Mesenchymal stem cell (in vitro differentiated cells and primary cell): ENCODE measurements at regions not wholly inside any gene's neighbourhood (a gene's known extent, or its start where the extent isn't known, plus 50 kb on each side); places are given as distances from the start of the nearest gene placed in this dataset.
A peak's percentile ranks its signal among the peaks of the same experiment; 100 is the strongest.

ENCODE experiments used
- DNase-seq: peaks from one replicate; pipeline ENCODE4 v3.0.0-alpha.2; 2013
- H2AFZ ChIP-seq: one replicate; pipeline ENCODE4 v1.6.1; 2013; ENCODE audit warnings: low read depth, mild to moderate bottlenecking, control low read depth, inconsistent platforms, low read length, moderate library complexity
- H2AK5ac ChIP-seq: 2 replicates; pipeline ENCODE4 v1.6.1; 2013; ENCODE audit warnings: low read length, moderate library complexity, mild to moderate bottlenecking, inconsistent platforms; ENCODE audit not compliant: severe bottlenecking
- H2BK120ac ChIP-seq: one replicate; pipeline ENCODE4 v1.6.1; 2013; ENCODE audit warnings: low read depth, mild to moderate bottlenecking, inconsistent platforms, low read length, moderate library complexity
- H2BK12ac ChIP-seq, 2 experiments: one replicate each; pipeline ENCODE4 v1.6.1; 2013; ENCODE audit warnings: inconsistent platforms in 2 of 2, low read length in 2 of 2, mild to moderate bottlenecking in 2 of 2, moderate library complexity in 2 of 2, control low read depth in 1 of 2
- H2BK15ac ChIP-seq: one replicate; pipeline ENCODE4 v1.6.1; 2013; ENCODE audit warnings: mild to moderate bottlenecking, low read depth, inconsistent platforms; ENCODE audit not compliant: poor library complexity, severe bottlenecking
- H2BK5ac ChIP-seq: 2 replicates; pipeline ENCODE4 v1.6.1; 2013; ENCODE audit warnings: low read depth, mild to moderate bottlenecking, low read length, control low read depth, inconsistent platforms; ENCODE audit not compliant: poor library complexity, severe bottlenecking
- H3K14ac ChIP-seq, 2 experiments: one replicate each; pipeline ENCODE4 v1.6.1; 2013; ENCODE audit warnings: inconsistent platforms in 2 of 2, low read length in 2 of 2, control low read depth in 1 of 2, mild to moderate bottlenecking in 1 of 2, moderate library complexity in 1 of 2
- H3K18ac ChIP-seq, 2 experiments: one replicate each; pipeline ENCODE4 v1.6.1; 2013; ENCODE audit warnings: inconsistent platforms in 2 of 2, low read length in 2 of 2, control low read depth in 1 of 2, low read depth in 1 of 2, mild to moderate bottlenecking in 1 of 2
- H3K23ac ChIP-seq, 2 experiments: one replicate each; pipeline ENCODE4 v1.6.1; 2013; ENCODE audit warnings: inconsistent platforms in 2 of 2, low read length in 2 of 2, mild to moderate bottlenecking in 2 of 2, moderate library complexity in 2 of 2, control low read depth in 1 of 2
- H3K27ac ChIP-seq: 2 replicates; pipeline ENCODE4 v1.5.1; 2013; ENCODE audit warnings: mild to moderate bottlenecking, moderate library complexity, low read length, control low read depth, inconsistent platforms; ENCODE audit not compliant: poor library complexity, severe bottlenecking
- H3K27me3 ChIP-seq, 2 experiments: 2 replicates each; pipeline versions ENCODE4 v1.6.1 to v1.7.0; 2013; ENCODE audit warnings: low read length in 2 of 2, mild to moderate bottlenecking in 2 of 2, moderate library complexity in 2 of 2, control low read depth in 1 of 2, inconsistent platforms in 1 of 2; ENCODE audit not compliant: control insufficient read depth in 1 of 2, insufficient read depth in 1 of 2
- H3K36me3 ChIP-seq, 2 experiments: 2 replicates each; pipeline versions ENCODE4 v1.6.1 to v1.7.0; 2013; ENCODE audit warnings: low read length in 2 of 2, control low read depth in 1 of 2, inconsistent platforms in 1 of 2, low read depth in 1 of 2, mild to moderate bottlenecking in 1 of 2; ENCODE audit not compliant: insufficient read depth in 2 of 2, control insufficient read depth in 1 of 2
- H3K4ac ChIP-seq, 2 experiments: one replicate each; pipeline ENCODE4 v1.6.1; 2013; ENCODE audit warnings: inconsistent platforms in 2 of 2, low read length in 2 of 2, mild to moderate bottlenecking in 2 of 2, moderate library complexity in 2 of 2, control low read depth in 1 of 2, low read depth in 1 of 2
- H3K4me1 ChIP-seq: 2 replicates; pipeline ENCODE4 v1.6.1; 2013; ENCODE audit warnings: low read depth, low read length, control low read depth; ENCODE audit not compliant: control insufficient read depth, insufficient read depth
- H3K4me2 ChIP-seq: 2 replicates; pipeline ENCODE4 v1.6.1; 2013; ENCODE audit warnings: low read length, mild to moderate bottlenecking, inconsistent platforms; ENCODE audit not compliant: poor library complexity, severe bottlenecking
- H3K4me3 ChIP-seq, 2 experiments: 2 replicates each; pipeline versions ENCODE4 v1.5.1 to v1.7.0; 2013; ENCODE audit warnings: low read length in 2 of 2, mild to moderate bottlenecking in 2 of 2, control low read depth in 1 of 2, low read depth in 1 of 2; ENCODE audit not compliant: insufficient read depth in 1 of 2
- H3K79me1 ChIP-seq: replicated peaks from 2 replicates; pipeline ENCODE4 v1.6.1; 2013; ENCODE audit warnings: mild to moderate bottlenecking, control low read depth, low read length, inconsistent platforms; ENCODE audit not compliant: poor library complexity, severe bottlenecking
- H3K9ac ChIP-seq: 2 replicates; pipeline ENCODE4 v1.7.0; 2013; ENCODE audit warnings: mild to moderate bottlenecking, low read length, moderate library complexity
- H3K9me3 ChIP-seq: 2 replicates; pipeline ENCODE4 v1.7.0; 2013; ENCODE audit warnings: mild to moderate bottlenecking, low read length; ENCODE audit not compliant: control insufficient read depth
- H4K8ac ChIP-seq: one replicate; pipeline ENCODE4 v1.6.1; 2013; ENCODE audit warnings: inconsistent platforms, mild to moderate bottlenecking, low read length, moderate library complexity
- H4K91ac ChIP-seq: one replicate; pipeline ENCODE4 v1.6.1; 2013; ENCODE audit warnings: mild to moderate bottlenecking, low read length, inconsistent platforms
- WGBS: methylation state at CpG from one replicate; pipeline ENCODE4 v1.1.7; 2013; ENCODE audit warnings: mixed read lengths; 5-methylcytosine and 5-hydroxymethylcytosine counted together

- no peak overlapping the region for H3K4me2 ChIP-seq
- H4K8ac ChIP-seq = no peak overlapping the region
- peaks cover 6% of the 10 kb centered on the region for H3K9me3 ChIP-seq
- H2BK5ac ChIP-seq = no peak overlapping the region
- H3K4me3 ChIP-seq = no peak overlapping the region
- H3K4me1 ChIP-seq = peaks cover 30% of the 10 kb centered on the region
- peak overlapping the region; percentile 44 to 57 for H2BK12ac ChIP-seq
- H3K79me1 ChIP-seq = no peaks in the 10 kb centered on the region
- H3K36me3 ChIP-seq = no peaks in the 10 kb centered on the region
- no peak overlapping the region for H3K23ac ChIP-seq
- no peak overlapping the region for H4K91ac ChIP-seq
- 100% methylated on average over 1 of the region's 2 CpGs for WGBS
- no peak overlapping the region for H3K9ac ChIP-seq
- H3K18ac ChIP-seq = peak overlapping the region; percentile 40 to 54
- H2BK15ac ChIP-seq = no peak overlapping the region
- peak overlapping the region; percentile 21 for H2BK120ac ChIP-seq
- H3K4ac ChIP-seq = peak overlapping the region; percentile 20 to 42
- peak overlapping the region; percentile 69 for H2AK5ac ChIP-seq
- H3K27ac ChIP-seq = no peak overlapping the region
- H3K14ac ChIP-seq = no peak overlapping the region
- DNase-seq = no peak
- no peak overlapping the region for H2AFZ ChIP-seq
- H3K27me3 ChIP-seq = no peaks in the 10 kb centered on the region
These were observed 154.5 kb downstream of the ETS2 start for GRCh38 chr21:38960251-38960650.

GRCh38 chr21:38959692-38960061, 153.9 kb downstream of the ETS2 start:
- Histone ChIP-seq H2BK120ac (peak overlapping the region; percentile 67), H4K8ac (peak overlapping the region; percentile 90), H3K4ac (peak overlapping the region; percentile 90 to 94), H3K18ac (peak overlapping the region; percentile 81 to 96), H2BK15ac (peak overlapping the region; percentile 20), H3K9me3 (peaks cover 6% of the 10 kb centered on the region), H2BK5ac (peak overlapping the region; percentile 88), H3K23ac (no peak overlapping the region), H2BK12ac (peak overlapping the region; percentile 90 to 96), H3K79me1 (no peaks in the 10 kb centered on the region), H3K14ac (peak overlapping the region in 1 of 2 experiments; percentile 37), H2AK5ac (peak overlapping the region; percentile 97), H3K4me1 (peaks cover 30% of the 10 kb centered on the region), H3K27me3 (peaks cover 0 to 3% of the 10 kb centered on the region in 2 experiments), H3K4me3 (no peak overlapping the region), H3K4me2 (no peak overlapping the region), H3K9ac (peak overlapping the region; percentile 52), H2AFZ (peak overlapping the region; percentile 47), H3K27ac (peak overlapping the region; percentile 90), H4K91ac (peak overlapping the region; percentile 97), H3K36me3 (no peaks in the 10 kb centered on the region)
- no peak for DNase-seq
- 77% methylated on average over 6 of the region's 6 CpGs for WGBS

GRCh38 chr21:38958940-38959691, 153.4 kb downstream of the ETS2 start:
- H2BK15ac ChIP-seq = no peak overlapping the region
- peak overlapping the region; percentile 81 to 96 for H3K18ac ChIP-seq
- peak overlapping the region; percentile 90 for H3K27ac ChIP-seq
- H4K91ac ChIP-seq = peak overlapping the region; percentile 97
- H2BK12ac ChIP-seq = peak overlapping the region; percentile 90 to 96
- H4K8ac ChIP-seq = peak overlapping the region; percentile 90
- H3K79me1 ChIP-seq = no peaks in the 10 kb centered on the region
- H3K9me3 ChIP-seq = peaks cover 6% of the 10 kb centered on the region
- peak overlapping the region; percentile 52 for H3K9ac ChIP-seq
- WGBS = 42% methylated on average over 4 of the region's 4 CpGs
- no peak overlapping the region for H3K23ac ChIP-seq
- DNase-seq = peak; percentile 96
- H3K4me2 ChIP-seq = no peak overlapping the region
- peak overlapping the region; percentile 88 for H2BK5ac ChIP-seq
- peaks cover 0 to 7% of the 10 kb centered on the region in 2 experiments for H3K27me3 ChIP-seq
- H3K4me1 ChIP-seq = peaks cover 30% of the 10 kb centered on the region
- H3K36me3 ChIP-seq = no peaks in the 10 kb centered on the region
- peak overlapping the region in 1 of 2 experiments; percentile 37 for H3K14ac ChIP-seq
- H2BK120ac ChIP-seq = peak overlapping the region; percentile 67
- peak overlapping the region; percentile 97 for H2AK5ac ChIP-seq
- no peak overlapping the region for H3K4me3 ChIP-seq
- H3K4ac ChIP-seq = peak overlapping the region; percentile 90 to 94
- peak overlapping the region; percentile 47 for H2AFZ ChIP-seq

- H3K9me3 ChIP-seq = peaks cover 6% of the 10 kb centered on the region
- H3K23ac ChIP-seq = peak overlapping the region in 1 of 2 experiments; percentile 5
- no peak overlapping the region for H2AFZ ChIP-seq
- WGBS = 64% methylated on average over 3 of the region's 3 CpGs
- H3K9ac ChIP-seq = no peak overlapping the region
- H4K91ac ChIP-seq = peak overlapping the region; percentile 36
- peaks cover 0 to 7% of the 10 kb centered on the region in 2 experiments for H3K27me3 ChIP-seq
- peaks cover 30% of the 10 kb centered on the region for H3K4me1 ChIP-seq
- H3K4ac ChIP-seq = peak overlapping the region; percentile 49 to 84
- peak overlapping the region; percentile 15 for H2BK15ac ChIP-seq
- peak overlapping the region; percentile 21 for H2BK5ac ChIP-seq
- H3K14ac ChIP-seq = peak overlapping the region in 1 of 2 experiments; percentile 46
- H3K36me3 ChIP-seq = no peaks in the 10 kb centered on the region
- H2AK5ac ChIP-seq = peak overlapping the region; percentile 29
- H3K79me1 ChIP-seq = no peaks in the 10 kb centered on the region
- H2BK12ac ChIP-seq = peak overlapping the region; percentile 80 to 81
- H3K4me2 ChIP-seq = no peak overlapping the region
- peak overlapping the region; percentile 80 for H2BK120ac ChIP-seq
- H4K8ac ChIP-seq = peak overlapping the region; percentile 58
- peak overlapping the region; percentile 55 to 89 for H3K18ac ChIP-seq
- H3K27ac ChIP-seq = peak overlapping the region; percentile 90
- no peak overlapping the region for H3K4me3 ChIP-seq
- DNase-seq = no peak
These were observed 152.6 kb downstream of the ETS2 start for GRCh38 chr21:38958323-38958705.
